ENCODE measurements at regions not wholly inside any gene's neighbourhood (a gene's known extent, or its start where the extent isn't known, plus 50 kb on each side); places are given as distances from the start of the nearest gene placed in this dataset.

GRCh38 chr17:72342627-72343527 lies 222.1 kb downstream of the SOX9 start:
- no peak for TF ChIP-seq NPAS2 (CRISPR knock-in tag; IDR thresholded peaks at IDR 0.05; ENCODE audit: borderline replicate concordance)
- no peak for TF ChIP-seq BHLHE40 (IDR thresholded peaks at IDR 0.05; ENCODE audit: low read depth, low read length)
- TF ChIP-seq RAD21 (conservative IDR thresholded peaks at IDR 0.05 in 1 of 2, IDR thresholded peaks at IDR 0.05 in 1 of 2), result no peak
